ENCODE measurements at regions not wholly inside any gene's neighbourhood (a gene's known extent, or its start where the extent isn't known, plus 50 kb on each side); places are given as distances from the start of the nearest gene placed in this dataset.

- H3K27me3 ChIP-seq (ENCODE audit: insufficient read depth, low read length) = no peaks in the 10 kb centered on the region
- H3K4me3 ChIP-seq (ENCODE audit: insufficient read depth, low read length) = no peak overlapping the region
- H3K9me3 ChIP-seq (ENCODE audit: low read depth, low read length) = no peaks in the 10 kb centered on the region
- TF ChIP-seq, protein P1, sequence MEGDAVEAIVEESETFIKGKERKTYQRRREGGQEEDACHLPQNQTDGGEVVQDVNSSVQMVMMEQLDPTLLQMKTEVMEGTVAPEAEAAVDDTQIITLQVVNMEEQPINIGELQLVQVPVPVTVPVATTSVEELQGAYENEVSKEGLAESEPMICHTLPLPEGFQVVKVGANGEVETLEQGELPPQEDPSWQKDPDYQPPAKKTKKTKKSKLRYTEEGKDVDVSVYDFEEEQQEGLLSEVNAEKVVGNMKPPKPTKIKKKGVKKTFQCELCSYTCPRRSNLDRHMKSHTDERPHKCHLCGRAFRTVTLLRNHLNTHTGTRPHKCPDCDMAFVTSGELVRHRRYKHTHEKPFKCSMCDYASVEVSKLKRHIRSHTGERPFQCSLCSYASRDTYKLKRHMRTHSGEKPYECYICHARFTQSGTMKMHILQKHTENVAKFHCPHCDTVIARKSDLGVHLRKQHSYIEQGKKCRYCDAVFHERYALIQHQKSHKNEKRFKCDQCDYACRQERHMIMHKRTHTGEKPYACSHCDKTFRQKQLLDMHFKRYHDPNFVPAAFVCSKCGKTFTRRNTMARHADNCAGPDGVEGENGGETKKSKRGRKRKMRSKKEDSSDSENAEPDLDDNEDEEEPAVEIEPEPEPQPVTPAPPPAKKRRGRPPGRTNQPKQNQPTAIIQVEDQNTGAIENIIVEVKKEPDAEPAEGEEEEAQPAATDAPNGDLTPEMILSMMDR (IDR thresholded peaks at IDR 0.05; ENCODE audit: extremely low read depth, low read depth, low read length) = no peak
- no peaks in the 10 kb centered on the region for H3K79me2 ChIP-seq (ENCODE audit: insufficient read depth, low read length)
- no peak overlapping the region for H3K4me2 ChIP-seq (ENCODE audit: insufficient read depth, low read length)
- no peaks in the 10 kb centered on the region for H3K36me3 ChIP-seq (ENCODE audit: insufficient read depth, low read length)
- no peaks in the 10 kb centered on the region for H3K4me1 ChIP-seq (ENCODE audit: insufficient read depth, low read length)
- H2AFZ ChIP-seq (ENCODE audit: low read length) = no peak overlapping the region
- no peaks in the 10 kb centered on the region for H4K20me1 ChIP-seq (ENCODE audit: insufficient read depth, low read length)
- H3K27ac ChIP-seq (ENCODE audit: low read depth, low read length) = no peak overlapping the region
- no peak for DNase-seq (ENCODE audit: insufficient read length, low spot score, missing footprints)
Measured at GRCh38 chr16:59350670-59351069, 616.6 kb upstream of the GOT2 start.

DNA sequence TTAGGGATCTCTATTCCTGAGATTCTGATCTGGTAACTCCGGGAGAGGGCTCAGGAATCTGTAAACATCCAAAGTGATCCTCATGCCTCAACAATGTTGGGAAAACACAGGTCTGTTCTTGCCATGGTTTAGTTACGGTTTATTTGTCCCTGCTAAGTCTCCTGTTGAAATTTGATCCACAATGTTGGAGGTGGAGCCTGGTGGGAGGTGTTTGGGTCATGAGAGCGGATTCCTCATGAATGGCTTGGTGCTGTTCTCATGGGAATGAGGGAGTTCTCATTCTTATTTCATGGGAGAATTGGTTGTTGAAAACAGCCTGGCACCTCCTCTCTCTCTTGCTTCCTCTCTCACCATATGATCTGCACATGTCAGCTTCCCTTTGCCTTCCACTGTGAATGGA is 608.6 kb upstream of the GOT2 start:
- TF ChIP-seq, protein P1 (IDR thresholded peaks at IDR 0.05; ENCODE audit: extremely low read depth, low read depth, low read length) = no peak
- no peak for DNase-seq (ENCODE audit: insufficient read length, low spot score, missing footprints)
- no peak overlapping the region for H3K4me3 ChIP-seq (ENCODE audit: insufficient read depth, low read length)
- no peaks in the 10 kb centered on the region for H3K27me3 ChIP-seq (ENCODE audit: insufficient read depth, low read length)
- no peaks in the 10 kb centered on the region for H3K79me2 ChIP-seq (ENCODE audit: insufficient read depth, low read length)
- H3K4me2 ChIP-seq (ENCODE audit: insufficient read depth, low read length) = no peak overlapping the region
- H3K4me1 ChIP-seq (ENCODE audit: insufficient read depth, low read length) = no peaks in the 10 kb centered on the region
- no peak overlapping the region for H2AFZ ChIP-seq (ENCODE audit: low read length)
- no peaks in the 10 kb centered on the region for H3K9me3 ChIP-seq (ENCODE audit: low read depth, low read length)
- H3K27ac ChIP-seq (ENCODE audit: low read depth, low read length) = no peak overlapping the region
- no peaks in the 10 kb centered on the region for H4K20me1 ChIP-seq (ENCODE audit: insufficient read depth, low read length)
- H3K36me3 ChIP-seq (ENCODE audit: insufficient read depth, low read length) = no peaks in the 10 kb centered on the region

- Histone ChIP-seq H3K27me3 (ENCODE audit: insufficient read depth, low read length) (no peaks in the 10 kb centered on the region), H4K20me1 (ENCODE audit: insufficient read depth, low read length) (no peaks in the 10 kb centered on the region), H3K4me2 (ENCODE audit: insufficient read depth, low read length) (no peak overlapping the region), H3K4me3 (ENCODE audit: insufficient read depth, low read length) (no peak overlapping the region), H3K9me3 (ENCODE audit: low read depth, low read length) (no peaks in the 10 kb centered on the region), H3K36me3 (ENCODE audit: insufficient read depth, low read length) (no peaks in the 10 kb centered on the region), H2AFZ (ENCODE audit: low read length) (no peak overlapping the region), H3K27ac (ENCODE audit: low read depth, low read length) (no peak overlapping the region), H3K4me1 (ENCODE audit: insufficient read depth, low read length) (no peaks in the 10 kb centered on the region), H3K79me2 (ENCODE audit: insufficient read depth, low read length) (no peaks in the 10 kb centered on the region)
- TF ChIP-seq, protein P1 (IDR thresholded peaks at IDR 0.05; ENCODE audit: extremely low read depth, low read depth, low read length) = no peak
- no peak for DNase-seq (ENCODE audit: insufficient read length, low spot score, missing footprints)
Measured at GRCh38 chr16:59341368-59341767, 607.3 kb upstream of the GOT2 start.

DNA sequence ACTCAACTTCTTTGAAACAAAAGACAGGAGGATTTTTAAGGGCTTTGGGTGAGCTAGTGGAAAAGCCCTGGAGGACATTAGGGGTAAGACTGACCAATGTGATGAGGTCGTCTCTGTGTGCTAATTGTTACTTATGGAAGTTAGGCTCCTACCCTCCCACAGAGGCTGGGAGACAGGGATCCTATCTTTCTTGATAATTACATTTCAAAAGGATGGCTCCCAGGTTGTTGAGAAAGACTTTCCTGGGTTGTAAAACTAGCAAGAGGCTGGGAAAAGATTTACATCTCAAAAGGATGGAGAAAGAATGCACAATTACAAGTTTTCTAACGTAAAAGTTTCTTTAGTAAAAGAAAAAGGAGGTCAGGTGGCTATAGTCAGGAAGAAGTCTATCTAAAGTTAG is 605.8 kb upstream of the GOT2 start:
- TF ChIP-seq, protein P1 (IDR thresholded peaks at IDR 0.05; ENCODE audit: extremely low read depth, low read depth, low read length) = no peak
- Histone ChIP-seq H4K20me1 (ENCODE audit: insufficient read depth, low read length) (no peaks in the 10 kb centered on the region), H2AFZ (ENCODE audit: low read length) (no peak overlapping the region), H3K36me3 (ENCODE audit: insufficient read depth, low read length) (no peaks in the 10 kb centered on the region), H3K4me2 (ENCODE audit: insufficient read depth, low read length) (no peak overlapping the region), H3K27me3 (ENCODE audit: insufficient read depth, low read length) (no peaks in the 10 kb centered on the region), H3K4me1 (ENCODE audit: insufficient read depth, low read length) (no peaks in the 10 kb centered on the region), H3K79me2 (ENCODE audit: insufficient read depth, low read length) (no peaks in the 10 kb centered on the region), H3K27ac (ENCODE audit: low read depth, low read length) (no peak overlapping the region), H3K9me3 (ENCODE audit: low read depth, low read length) (no peaks in the 10 kb centered on the region), H3K4me3 (ENCODE audit: insufficient read depth, low read length) (no peak overlapping the region)
- DNase-seq (ENCODE audit: insufficient read length, low spot score, missing footprints) = no peak
